Natural killer cell (primary cell): ENCODE measurements at regions not wholly inside any gene's neighbourhood (a gene's known extent, or its start where the extent isn't known, plus 50 kb on each side); places are given as distances from the start of the nearest gene placed in this dataset.
A peak's percentile ranks its signal among the peaks of the same experiment; 100 is the strongest.

ENCODE experiments used
- ATAC-seq, 3 donors: fragments of 150-1000 bp in 2 of 3; fragments of 200-7000 bp in 1 of 3; cut with Tn5 transposase; 1 replicate in 1 of 3; 2 replicates in 2 of 3; pipeline ENCODE4 v1.10.0; 2021; ENCODE audit warnings: mild to moderate bottlenecking in 2 of 3, moderate library complexity in 2 of 3
- DNase-seq, 2 donors: peaks; one replicate each; pipeline versions ENCODE4 v3.0.0 to v3.0.0-alpha.2; 2013 to 2021; ENCODE audit warnings: mixed read lengths in 1 of 2
- H3K27ac ChIP-seq: one replicate; pipeline ENCODE4 v1.5.1; 2013; ENCODE audit warnings: mild to moderate bottlenecking, low read length
- H3K27me3 ChIP-seq: one replicate; pipeline ENCODE4 v1.6.1; 2013; ENCODE audit warnings: low read length; ENCODE audit not compliant: control insufficient read depth, insufficient read depth
- H3K36me3 ChIP-seq: one replicate; pipeline ENCODE4 v1.6.1; 2013; ENCODE audit warnings: low read length; ENCODE audit not compliant: control insufficient read depth, insufficient read depth
- H3K4me1 ChIP-seq: one replicate; pipeline ENCODE4 v1.6.1; 2013; ENCODE audit warnings: low read length; ENCODE audit not compliant: control insufficient read depth, insufficient read depth
- H3K4me3 ChIP-seq: one replicate; pipeline ENCODE4 v1.5.1; 2013; ENCODE audit warnings: low read length
- H3K9me3 ChIP-seq: one replicate; pipeline ENCODE4 v1.6.1; 2013; ENCODE audit warnings: low read length; ENCODE audit not compliant: control insufficient read depth, insufficient read depth
- H3K27ac Mint-ChIP-seq, 2 donors: one replicate each; pipeline ENCODE4 v1.8.0; 2022; ENCODE audit warnings: mild to moderate bottlenecking in 2 of 2, mixed read lengths in 2 of 2, moderate library complexity in 1 of 2
- H3K27me3 Mint-ChIP-seq, 2 donors: one replicate each; pipeline ENCODE4 v1.8.0; 2022; ENCODE audit warnings: low read depth in 2 of 2, mixed read lengths in 2 of 2
- H3K36me3 Mint-ChIP-seq: one replicate; pipeline ENCODE4 v1.8.0; 2022; ENCODE audit warnings: mixed read lengths
- H3K4me1 Mint-ChIP-seq, 2 donors: one replicate each; pipeline ENCODE4 v1.8.0; 2022; ENCODE audit warnings: mixed read lengths in 2 of 2
- H3K4me3 Mint-ChIP-seq: one replicate; pipeline ENCODE4 v1.8.0; 2022; ENCODE audit warnings: mild to moderate bottlenecking, moderate library complexity, mixed read lengths
- H3K9me3 Mint-ChIP-seq, 2 donors: one replicate each; pipeline ENCODE4 v1.8.0; 2022; ENCODE audit warnings: mixed read lengths in 2 of 2
- CTCF ChIP-seq: fragments of 200-600 bp; IDR thresholded peaks from one replicate; pipeline ENCODE4 v1.8.0; 2022; ENCODE audit warnings: antibody characterized with exemption
- WGBS: methylation state at CpG from one replicate; pipeline ENCODE4 v1.1.7; 2013; ENCODE audit warnings: missing lambda C conversion rate; ENCODE audit not compliant: insufficient coverage; 5-methylcytosine and 5-hydroxymethylcytosine counted together
- intact Hi-C: fragments of 100-400 bp; cut with micrococcal nuclease; formaldehyde crosslinking; loops from one replicate; pipeline ENCODE4 v1.14.2; 2022

- Mint-ChIP-seq H3K27ac (peak overlapping the region; percentile 41 to 74), H3K9me3 (no peaks in the 10 kb centered on the region), H3K4me3 (no peak overlapping the region), H3K36me3 (no peaks in the 10 kb centered on the region), H3K4me1 (peaks cover 81 to 85% of the 10 kb centered on the region in 2 donors), H3K27me3 (no peaks in the 10 kb centered on the region)
- DNase-seq (no peak), ATAC-seq (no peak)
- no peaks in the 10 kb centered on the region for H3K27me3 ChIP-seq
- H3K4me3 ChIP-seq = no peak overlapping the region
- no peaks in the 10 kb centered on the region for H3K36me3 ChIP-seq
- no peak overlapping the region for H3K27ac ChIP-seq
- no peaks in the 10 kb centered on the region for H3K9me3 ChIP-seq
- peaks cover 7% of the 10 kb centered on the region for H3K4me1 ChIP-seq
- WGBS = 75% methylated on average over 2 of the region's 2 CpGs
- intact Hi-C loops = no loop called here
- no peak for TF ChIP-seq CTCF
Measured at GRCh38 chr18:46385124-46385523, 271.9 kb downstream of the LOXHD1 start.

- Histone ChIP-seq H3K27me3 (no peaks in the 10 kb centered on the region), H3K4me3 (no peak overlapping the region), H3K9me3 (no peaks in the 10 kb centered on the region), H3K27ac (no peak overlapping the region), H3K36me3 (no peaks in the 10 kb centered on the region), H3K4me1 (peaks cover 3% of the 10 kb centered on the region)
- DNase-seq (no peak), ATAC-seq (no peak)
- H3K9me3 Mint-ChIP-seq = no peaks in the 10 kb centered on the region
- 97% methylated on average over 5 of the region's 5 CpGs for WGBS
- no peaks in the 10 kb centered on the region for H3K27me3 Mint-ChIP-seq
- no peaks in the 10 kb centered on the region for H3K36me3 Mint-ChIP-seq
- H3K4me3 Mint-ChIP-seq = no peak overlapping the region
- peaks cover 70 to 79% of the 10 kb centered on the region in 2 donors for H3K4me1 Mint-ChIP-seq
- no peak for TF ChIP-seq CTCF
- peak overlapping the region; percentile 41 to 74 for H3K27ac Mint-ChIP-seq
- intact Hi-C loops = no loop called here
Measured at GRCh38 chr18:46386788-46387187, 270.2 kb downstream of the LOXHD1 start.

- H3K4me1 ChIP-seq = peaks cover 1% of the 10 kb centered on the region
- ATAC-seq (no peak), DNase-seq (no peak)
- no peak overlapping the region for H3K4me3 ChIP-seq
- H3K4me1 Mint-ChIP-seq = peaks cover 63 to 71% of the 10 kb centered on the region in 2 donors
- no peaks in the 10 kb centered on the region for H3K27me3 ChIP-seq
- intact Hi-C loops = no loop called here
- H3K4me3 Mint-ChIP-seq = no peak overlapping the region
- TF ChIP-seq CTCF = no peak
- H3K27ac ChIP-seq = no peak overlapping the region
- no peaks in the 10 kb centered on the region for H3K27me3 Mint-ChIP-seq
- no peaks in the 10 kb centered on the region for H3K36me3 ChIP-seq
- no peaks in the 10 kb centered on the region for H3K36me3 Mint-ChIP-seq
- H3K9me3 Mint-ChIP-seq = no peaks in the 10 kb centered on the region
- WGBS = 73% methylated on average over 8 of the region's 9 CpGs
- peak overlapping the region; percentile 22 to 32 for H3K27ac Mint-ChIP-seq
- no peaks in the 10 kb centered on the region for H3K9me3 ChIP-seq
Measured at GRCh38 chr18:46387441-46388131, 269.4 kb downstream of the LOXHD1 start.

GRCh38 chr18:46388286-46388685, 268.7 kb downstream of the LOXHD1 start:
- peaks cover 6% of the 10 kb centered on the region for H3K4me1 ChIP-seq
- WGBS = 56% methylated on average over 6 of the region's 6 CpGs
- no peak for ATAC-seq
- H3K4me3 ChIP-seq = no peak overlapping the region
- H3K9me3 ChIP-seq = no peaks in the 10 kb centered on the region
- no peaks in the 10 kb centered on the region for H3K9me3 Mint-ChIP-seq
- no peaks in the 10 kb centered on the region for H3K36me3 ChIP-seq
- H3K27ac Mint-ChIP-seq = peak overlapping the region; percentile 32 to 34
- H3K4me3 Mint-ChIP-seq = no peak overlapping the region
- H3K27ac ChIP-seq = no peak overlapping the region
- no peaks in the 10 kb centered on the region for H3K36me3 Mint-ChIP-seq
- intact Hi-C loops = no loop called here
- TF ChIP-seq CTCF = no peak
- peaks cover 63 to 66% of the 10 kb centered on the region in 2 donors for H3K4me1 Mint-ChIP-seq
- H3K27me3 ChIP-seq = no peaks in the 10 kb centered on the region
- no peaks in the 10 kb centered on the region for H3K27me3 Mint-ChIP-seq
- DNase-seq = no peak
